Lung (tissue), 11 donors: ENCODE measurements at regions not wholly inside any gene's neighbourhood (a gene's known extent, or its start where the extent isn't known, plus 50 kb on each side); places are given as distances from the start of the nearest gene placed in this dataset.

Source experiments
- ATAC-seq: fragments of 200-7000 bp; cut with Tn5 transposase; one replicate; pipeline ENCODE4 v1.9.1; 2020; ENCODE audit warnings: moderate number of reproducible peaks; ENCODE audit not compliant: insufficient read depth, low FRiP score
- DNase-seq, 3 donors: peaks; one replicate each; pipeline ENCODE4 v3.0.0-alpha.2; 2013 to 2017
- H3K27ac ChIP-seq, 2 donors: one replicate each; pipeline ENCODE4 v1.5.1; 2013; ENCODE audit warnings: mild to moderate bottlenecking in 2 of 2, moderate library complexity in 2 of 2, control low read depth in 1 of 2, inconsistent platforms in 1 of 2, low read depth in 1 of 2, low read length in 1 of 2
- H3K27me3 ChIP-seq, 3 donors: one replicate each; pipeline ENCODE4 v1.5.1; 2013; ENCODE audit warnings: low read length in 2 of 3; ENCODE audit not compliant: control insufficient read depth in 3 of 3, insufficient read depth in 3 of 3
- H3K36me3 ChIP-seq, 4 donors: one replicate each; pipeline ENCODE4 v1.5.1; 2013; ENCODE audit warnings: low read length in 4 of 4, mild to moderate bottlenecking in 1 of 4, moderate library complexity in 1 of 4; ENCODE audit not compliant: control insufficient read depth in 4 of 4, insufficient read depth in 4 of 4
- H3K4me1 ChIP-seq, 5 donors: one replicate each; pipeline ENCODE4 v1.5.1; 2013; ENCODE audit warnings: low read length in 5 of 5, mild to moderate bottlenecking in 2 of 5, moderate library complexity in 1 of 5; ENCODE audit not compliant: control insufficient read depth in 5 of 5, insufficient read depth in 5 of 5
- H3K4me3 ChIP-seq: one replicate; pipeline ENCODE4 v1.5.1; 2013; ENCODE audit warnings: mild to moderate bottlenecking, control low read depth, moderate library complexity
- H3K9ac ChIP-seq, 2 donors: one replicate each; pipeline ENCODE4 v1.5.1; 2013; ENCODE audit warnings: low read length in 2 of 2, control low read depth in 1 of 2; ENCODE audit not compliant: insufficient read depth in 1 of 2
- H3K9me3 ChIP-seq, 4 donors: one replicate each; pipeline ENCODE4 v1.5.1; 2013; ENCODE audit warnings: low read length in 3 of 4, mild to moderate bottlenecking in 1 of 4, moderate library complexity in 1 of 4; ENCODE audit not compliant: control insufficient read depth in 4 of 4, insufficient read depth in 3 of 4
- WGBS, 2 donors: extraction: QIAGEN DNeasy Blood & Tissue Kit; methylation state at CpG; one replicate each; pipeline ENCODE4 v1.1.7; 2013; 5-methylcytosine and 5-hydroxymethylcytosine counted together
- TF ChIP-seq, protein P1 (sequence below): IDR thresholded peaks from 2 replicates; pipeline ENCODE4 v1.5.1; 2012; ENCODE audit warnings: mild to moderate bottlenecking; ENCODE audit errors: control extremely low read depth, extremely low read depth
- donor health status: control.
- donor health status: control.
- donor health status: Bipolar disorder and iron deficiency.
- donor health status: healthy.
- donor health status: DM: yes; HTN: yes; CAD: no.

DNA sequence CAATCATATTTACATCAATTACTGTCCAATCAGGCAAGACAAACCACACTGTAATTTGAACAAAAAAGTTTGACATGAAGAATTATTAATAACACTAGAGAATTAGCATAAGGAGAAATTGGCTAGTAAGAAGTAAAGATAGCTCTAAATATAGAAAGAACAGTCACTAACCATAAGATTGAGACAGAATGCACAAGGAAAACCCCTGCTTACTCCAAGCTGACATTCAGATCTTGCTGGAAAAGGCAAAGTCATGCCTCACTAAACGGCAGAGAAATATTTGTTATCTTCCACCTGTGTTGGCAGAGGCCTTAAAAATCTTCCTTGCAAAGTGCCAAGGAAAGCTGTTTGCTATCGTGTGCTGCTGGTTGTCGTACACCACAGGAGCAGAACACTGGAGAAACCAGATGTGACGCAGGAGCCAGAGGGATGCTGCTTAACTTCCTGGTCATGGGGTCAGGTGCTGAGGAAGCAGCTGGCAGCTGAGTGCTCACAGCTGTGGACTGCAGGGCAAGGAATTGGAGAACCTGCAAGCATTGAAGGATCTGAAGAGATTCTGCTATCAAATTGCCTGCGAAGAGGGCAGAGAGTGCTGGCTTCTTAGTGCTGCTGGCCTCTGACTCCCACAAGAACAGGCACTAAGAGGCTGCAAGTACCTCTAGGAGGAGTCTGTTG, 1323.3 kb downstream of the LRFN5 start:
- Histone ChIP-seq H3K4me3 (no peak overlapping the region), H3K27ac (no peak overlapping the region), H3K9ac (no peak overlapping the region), H3K27me3 (no peaks in the 10 kb centered on the region), H3K4me1 (no peaks in the 10 kb centered on the region), H3K9me3 (peaks cover 0 to 8% (median 0%) of the 10 kb centered on the region in 4 donors), H3K36me3 (no peaks in the 10 kb centered on the region)
- WGBS, 2 donors: 13 to 16% methylated on average over 5 of the region's 5 CpGs
- no peak for ATAC-seq
- peak; percentile 30 to 50 (median 32) for DNase-seq
- TF ChIP-seq, protein P1, sequence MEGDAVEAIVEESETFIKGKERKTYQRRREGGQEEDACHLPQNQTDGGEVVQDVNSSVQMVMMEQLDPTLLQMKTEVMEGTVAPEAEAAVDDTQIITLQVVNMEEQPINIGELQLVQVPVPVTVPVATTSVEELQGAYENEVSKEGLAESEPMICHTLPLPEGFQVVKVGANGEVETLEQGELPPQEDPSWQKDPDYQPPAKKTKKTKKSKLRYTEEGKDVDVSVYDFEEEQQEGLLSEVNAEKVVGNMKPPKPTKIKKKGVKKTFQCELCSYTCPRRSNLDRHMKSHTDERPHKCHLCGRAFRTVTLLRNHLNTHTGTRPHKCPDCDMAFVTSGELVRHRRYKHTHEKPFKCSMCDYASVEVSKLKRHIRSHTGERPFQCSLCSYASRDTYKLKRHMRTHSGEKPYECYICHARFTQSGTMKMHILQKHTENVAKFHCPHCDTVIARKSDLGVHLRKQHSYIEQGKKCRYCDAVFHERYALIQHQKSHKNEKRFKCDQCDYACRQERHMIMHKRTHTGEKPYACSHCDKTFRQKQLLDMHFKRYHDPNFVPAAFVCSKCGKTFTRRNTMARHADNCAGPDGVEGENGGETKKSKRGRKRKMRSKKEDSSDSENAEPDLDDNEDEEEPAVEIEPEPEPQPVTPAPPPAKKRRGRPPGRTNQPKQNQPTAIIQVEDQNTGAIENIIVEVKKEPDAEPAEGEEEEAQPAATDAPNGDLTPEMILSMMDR: no peak

DNA sequence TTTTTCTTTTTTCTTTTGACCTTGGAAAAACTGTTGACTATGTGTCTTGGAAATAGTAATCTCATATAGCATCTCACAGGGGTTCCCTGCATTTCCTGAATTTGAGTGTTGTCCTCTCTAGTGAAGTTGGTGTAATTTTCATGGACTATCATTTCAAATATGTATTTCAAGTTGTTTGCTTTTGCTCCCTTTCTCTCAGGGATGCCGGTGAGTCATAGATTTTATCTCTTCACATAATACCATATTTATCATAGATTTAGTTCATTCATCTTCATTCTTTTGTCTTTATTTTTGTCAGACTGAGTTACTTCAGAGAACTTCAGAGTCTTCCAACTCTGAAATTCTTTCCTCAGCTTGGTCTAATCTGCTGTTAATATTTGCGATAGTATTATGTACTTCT, 1320.6 kb downstream of the LRFN5 start:
- WGBS, 2 donors: 94% methylated on average over 2 of the region's 2 CpGs

DNA sequence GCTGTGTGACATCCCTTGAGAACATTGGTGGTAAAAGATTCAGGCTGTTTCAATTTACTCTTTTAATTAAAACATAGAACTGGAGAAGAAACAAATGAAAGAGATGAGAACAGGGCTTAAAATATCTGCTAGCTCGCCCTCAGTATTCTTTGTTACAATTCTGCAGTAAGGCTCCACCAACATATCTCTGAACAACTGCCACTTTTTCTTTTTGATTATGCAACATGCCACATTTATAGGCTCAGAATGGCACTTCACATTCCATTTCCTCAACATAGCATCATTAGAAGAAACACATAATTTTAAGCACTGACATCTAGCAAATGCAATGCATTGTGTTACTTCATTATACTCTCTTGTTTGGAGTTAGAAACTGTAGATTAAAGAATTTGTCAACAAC, 1315.2 kb downstream of the LRFN5 start:
- Histone ChIP-seq H3K27me3 (no peaks in the 10 kb centered on the region), H3K27ac (no peak overlapping the region), H3K9me3 (peaks cover 0 to 3% (median 0%) of the 10 kb centered on the region in 4 donors), H3K4me3 (no peak overlapping the region), H3K36me3 (no peaks in the 10 kb centered on the region), H3K9ac (no peak overlapping the region), H3K4me1 (no peaks in the 10 kb centered on the region)
- TF ChIP-seq, protein P1: no peak
- WGBS, 2 donors: 62 to 65% methylated on average over 1 of the region's 1 CpG
- peak in 2 of 3 donors; percentile 45 to 51 for DNase-seq
- no peak for ATAC-seq

More for the DNA sequence above, 1320.6 kb downstream of the LRFN5 start:
- H3K27ac ChIP-seq: no peak overlapping the region
- no peaks in the 10 kb centered on the region for H3K4me1 ChIP-seq
- no peaks in the 10 kb centered on the region for H3K36me3 ChIP-seq
- H3K9ac ChIP-seq: no peak overlapping the region
- H3K4me3 ChIP-seq: no peak overlapping the region
- ATAC-seq (no peak), DNase-seq (no peak)
- peaks cover 0 to 8% (median 0%) of the 10 kb centered on the region in 4 donors for H3K9me3 ChIP-seq
- no peaks in the 10 kb centered on the region for H3K27me3 ChIP-seq
- TF ChIP-seq, protein P1: no peak

DNA sequence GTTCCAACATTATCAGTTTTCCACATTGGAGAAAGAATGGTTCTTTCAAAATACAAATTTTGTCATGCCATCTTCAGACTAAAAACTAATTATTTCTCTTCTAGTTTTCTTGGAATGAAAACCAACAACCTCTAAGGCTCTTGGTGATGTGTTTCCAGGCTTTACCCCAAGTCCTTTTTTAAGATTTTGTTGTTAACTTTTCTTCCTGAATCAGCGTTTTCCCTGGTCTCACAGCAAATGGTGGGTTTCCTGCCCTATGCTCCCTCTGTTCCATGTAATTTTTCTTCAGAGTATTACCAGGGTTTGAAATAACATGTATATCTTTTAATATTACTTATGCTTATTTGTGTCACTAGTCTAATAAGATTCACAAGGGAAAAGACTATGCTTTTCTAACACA, 1311.9 kb downstream of the LRFN5 start:
- no peak overlapping the region for H3K9ac ChIP-seq
- no peak for ATAC-seq
- H3K4me1 ChIP-seq: no peaks in the 10 kb centered on the region
- H3K9me3 ChIP-seq: peaks cover 0 to 4% (median 2%) of the 10 kb centered on the region in 4 donors
- H3K4me3 ChIP-seq: no peak overlapping the region
- H3K27me3 ChIP-seq: no peaks in the 10 kb centered on the region
- DNase-seq: no peak
- no peaks in the 10 kb centered on the region for H3K36me3 ChIP-seq
- TF ChIP-seq, protein P1: no peak
- WGBS, 2 donors: 82 to 94% methylated on average over 1 of the region's 1 CpG
- H3K27ac ChIP-seq: no peak overlapping the region
